ENCODE measurements at regions not wholly inside any gene's neighbourhood (a gene's known extent, or its start where the extent isn't known, plus 50 kb on each side); places are given as distances from the start of the nearest gene placed in this dataset.

DNA sequence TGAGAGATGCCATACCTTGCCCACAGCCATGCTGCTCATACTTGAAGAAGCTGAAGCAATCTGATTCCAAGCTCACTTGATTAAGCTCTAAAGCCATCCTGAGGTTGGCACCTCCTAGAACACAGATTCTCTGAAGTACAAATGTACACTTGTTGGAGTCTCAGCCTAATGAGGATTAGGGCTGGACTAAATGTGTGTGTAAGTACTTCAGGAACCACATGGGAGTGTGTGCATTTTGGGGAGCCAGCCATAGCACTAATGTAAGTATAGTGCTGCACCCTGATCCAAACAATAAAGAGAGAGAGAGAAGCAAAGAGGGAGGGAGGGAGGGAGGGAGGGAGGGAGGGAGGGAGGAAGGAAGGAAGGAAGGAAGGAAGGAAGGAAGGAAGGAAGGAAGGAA, 458.6 kb downstream of the MAFB start:
- TF ChIP-seq, protein P1, sequence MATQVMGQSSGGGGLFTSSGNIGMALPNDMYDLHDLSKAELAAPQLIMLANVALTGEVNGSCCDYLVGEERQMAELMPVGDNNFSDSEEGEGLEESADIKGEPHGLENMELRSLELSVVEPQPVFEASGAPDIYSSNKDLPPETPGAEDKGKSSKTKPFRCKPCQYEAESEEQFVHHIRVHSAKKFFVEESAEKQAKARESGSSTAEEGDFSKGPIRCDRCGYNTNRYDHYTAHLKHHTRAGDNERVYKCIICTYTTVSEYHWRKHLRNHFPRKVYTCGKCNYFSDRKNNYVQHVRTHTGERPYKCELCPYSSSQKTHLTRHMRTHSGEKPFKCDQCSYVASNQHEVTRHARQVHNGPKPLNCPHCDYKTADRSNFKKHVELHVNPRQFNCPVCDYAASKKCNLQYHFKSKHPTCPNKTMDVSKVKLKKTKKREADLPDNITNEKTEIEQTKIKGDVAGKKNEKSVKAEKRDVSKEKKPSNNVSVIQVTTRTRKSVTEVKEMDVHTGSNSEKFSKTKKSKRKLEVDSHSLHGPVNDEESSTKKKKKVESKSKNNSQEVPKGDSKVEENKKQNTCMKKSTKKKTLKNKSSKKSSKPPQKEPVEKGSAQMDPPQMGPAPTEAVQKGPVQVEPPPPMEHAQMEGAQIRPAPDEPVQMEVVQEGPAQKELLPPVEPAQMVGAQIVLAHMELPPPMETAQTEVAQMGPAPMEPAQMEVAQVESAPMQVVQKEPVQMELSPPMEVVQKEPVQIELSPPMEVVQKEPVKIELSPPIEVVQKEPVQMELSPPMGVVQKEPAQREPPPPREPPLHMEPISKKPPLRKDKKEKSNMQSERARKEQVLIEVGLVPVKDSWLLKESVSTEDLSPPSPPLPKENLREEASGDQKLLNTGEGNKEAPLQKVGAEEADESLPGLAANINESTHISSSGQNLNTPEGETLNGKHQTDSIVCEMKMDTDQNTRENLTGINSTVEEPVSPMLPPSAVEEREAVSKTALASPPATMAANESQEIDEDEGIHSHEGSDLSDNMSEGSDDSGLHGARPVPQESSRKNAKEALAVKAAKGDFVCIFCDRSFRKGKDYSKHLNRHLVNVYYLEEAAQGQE (IDR thresholded peaks at IDR 0.05; ENCODE audit: insufficient replicate concordance, low read depth), result no peak
- TF ChIP-seq POLR2AphosphoS5 (IDR thresholded peaks at IDR 0.05; ENCODE audit: low read depth) (no peak), GABPA (IDR thresholded peaks at IDR 0.05; ENCODE audit: low read depth) (no peak), SPI1 (IDR thresholded peaks at IDR 0.05; ENCODE audit: borderline replicate concordance, low read depth) (no peak)
- TF ChIP-seq, protein P2, sequence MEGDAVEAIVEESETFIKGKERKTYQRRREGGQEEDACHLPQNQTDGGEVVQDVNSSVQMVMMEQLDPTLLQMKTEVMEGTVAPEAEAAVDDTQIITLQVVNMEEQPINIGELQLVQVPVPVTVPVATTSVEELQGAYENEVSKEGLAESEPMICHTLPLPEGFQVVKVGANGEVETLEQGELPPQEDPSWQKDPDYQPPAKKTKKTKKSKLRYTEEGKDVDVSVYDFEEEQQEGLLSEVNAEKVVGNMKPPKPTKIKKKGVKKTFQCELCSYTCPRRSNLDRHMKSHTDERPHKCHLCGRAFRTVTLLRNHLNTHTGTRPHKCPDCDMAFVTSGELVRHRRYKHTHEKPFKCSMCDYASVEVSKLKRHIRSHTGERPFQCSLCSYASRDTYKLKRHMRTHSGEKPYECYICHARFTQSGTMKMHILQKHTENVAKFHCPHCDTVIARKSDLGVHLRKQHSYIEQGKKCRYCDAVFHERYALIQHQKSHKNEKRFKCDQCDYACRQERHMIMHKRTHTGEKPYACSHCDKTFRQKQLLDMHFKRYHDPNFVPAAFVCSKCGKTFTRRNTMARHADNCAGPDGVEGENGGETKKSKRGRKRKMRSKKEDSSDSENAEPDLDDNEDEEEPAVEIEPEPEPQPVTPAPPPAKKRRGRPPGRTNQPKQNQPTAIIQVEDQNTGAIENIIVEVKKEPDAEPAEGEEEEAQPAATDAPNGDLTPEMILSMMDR (IDR thresholded peaks at IDR 0.05; ENCODE audit: insufficient read depth, low read length), result no peak
- H3K4me3 ChIP-seq (replicated peaks; ENCODE audit: insufficient read depth, low read length), result no peak overlapping the region

DNA sequence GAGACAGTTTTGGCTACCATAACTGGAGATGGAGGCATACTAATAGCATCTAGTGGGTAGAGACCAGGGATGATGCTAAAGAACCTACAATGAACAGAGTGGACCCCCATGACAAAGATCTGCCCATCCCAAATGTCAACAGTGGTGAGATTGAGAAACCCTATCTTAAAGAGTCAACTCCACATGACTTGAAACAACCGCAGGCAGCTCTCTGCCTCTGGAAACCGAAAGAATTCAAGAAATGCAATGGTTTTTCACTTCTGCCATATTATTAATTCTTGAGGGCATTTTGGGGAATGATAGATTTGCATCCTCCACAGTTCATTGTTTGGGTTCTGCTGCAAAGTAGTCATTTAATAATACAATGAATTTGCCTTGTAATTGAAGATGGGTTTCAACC, 463.4 kb downstream of the MAFB start:
- Histone ChIP-seq H3K4me3 (replicated peaks; ENCODE audit: insufficient read depth, low read length) (no peak overlapping the region), H3K27ac (replicated peaks) (no peak overlapping the region), H3K27me3 (ENCODE audit: insufficient read depth, poor library complexity, severe bottlenecking) (peaks cover 2% of the 10 kb centered on the region)
- no peak for TF ChIP-seq SPI1 (IDR thresholded peaks at IDR 0.05; ENCODE audit: borderline replicate concordance, low read depth)
- TF ChIP-seq, protein P2 (IDR thresholded peaks at IDR 0.05; ENCODE audit: insufficient read depth, low read length), result no peak
- TF ChIP-seq POLR2AphosphoS5 (IDR thresholded peaks at IDR 0.05; ENCODE audit: low read depth), result no peak
- no peak for DNase-seq (ENCODE audit: low read depth in 1 of 2, low spot score in 1 of 2)

More for the DNA sequence above, 458.6 kb downstream of the MAFB start:
- DNase-seq (ENCODE audit: low read depth in 1 of 2, low spot score in 1 of 2), result no peak
- Histone ChIP-seq H3K27ac (replicated peaks) (no peak overlapping the region), H3K27me3 (ENCODE audit: insufficient read depth, poor library complexity, severe bottlenecking) (peaks cover 2% of the 10 kb centered on the region)

DNA sequence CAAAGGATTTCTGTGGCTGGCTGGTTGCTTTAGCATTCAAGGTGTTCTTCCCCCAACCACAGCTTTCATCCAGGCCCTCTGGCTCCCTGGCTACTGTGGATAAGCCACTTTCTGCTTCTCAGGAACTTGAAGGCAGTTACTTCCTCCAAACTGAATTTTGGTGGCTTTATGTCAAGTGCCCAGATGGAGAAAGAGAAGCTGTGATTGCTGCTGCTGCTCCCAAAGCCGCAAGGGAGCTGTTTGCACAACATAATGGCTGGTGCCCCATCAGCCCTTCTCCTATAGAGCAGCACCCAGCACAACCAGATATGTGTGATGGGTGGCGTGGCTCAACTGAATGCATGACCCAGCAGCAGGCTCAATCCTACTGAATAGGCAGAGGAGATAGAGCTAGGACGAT, 465.2 kb downstream of the MAFB start:
- H3K27me3 ChIP-seq (ENCODE audit: insufficient read depth, poor library complexity, severe bottlenecking), result peaks cover 2% of the 10 kb centered on the region
- no peak for DNase-seq (ENCODE audit: low read depth in 1 of 2, low spot score in 1 of 2)
- no peak for TF ChIP-seq GABPA (IDR thresholded peaks at IDR 0.05; ENCODE audit: low read depth)
- no peak for TF ChIP-seq POLR2AphosphoS5 (IDR thresholded peaks at IDR 0.05; ENCODE audit: low read depth)
- TF ChIP-seq, protein P1 (IDR thresholded peaks at IDR 0.05; ENCODE audit: insufficient replicate concordance, low read depth), result no peak
- TF ChIP-seq, protein P2 (IDR thresholded peaks at IDR 0.05; ENCODE audit: insufficient read depth, low read length), result no peak
- no peak for TF ChIP-seq SPI1 (IDR thresholded peaks at IDR 0.05; ENCODE audit: borderline replicate concordance, low read depth)

DNA sequence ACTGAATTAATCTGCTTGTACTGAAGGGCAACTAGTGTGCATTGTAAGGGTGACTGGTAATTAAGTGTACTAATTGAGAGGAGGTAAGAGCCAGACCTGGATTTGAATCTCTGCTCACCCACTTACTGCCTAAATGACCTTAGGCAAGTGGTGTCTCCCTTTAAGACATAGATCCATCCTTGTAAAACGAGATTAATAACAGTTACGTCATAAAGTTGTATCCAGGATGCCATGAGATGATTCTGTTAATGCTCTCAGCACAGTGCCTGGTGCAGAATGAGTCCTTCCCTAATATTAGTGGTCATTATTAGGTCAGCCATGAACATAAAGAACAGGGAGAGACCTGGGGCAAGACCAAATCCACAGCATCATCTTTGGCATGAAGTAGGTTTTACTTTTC, 470.1 kb downstream of the MAFB start:
- no peaks in the 10 kb centered on the region for H3K27me3 ChIP-seq (ENCODE audit: insufficient read depth, poor library complexity, severe bottlenecking)
- H3K4me3 ChIP-seq (replicated peaks; ENCODE audit: insufficient read depth, low read length), result no peak overlapping the region
- DNase-seq (ENCODE audit: low read depth in 1 of 2, low spot score in 1 of 2), result no peak
- TF ChIP-seq, protein P1 (IDR thresholded peaks at IDR 0.05; ENCODE audit: insufficient replicate concordance, low read depth), result no peak
- no peak for TF ChIP-seq GABPA (IDR thresholded peaks at IDR 0.05; ENCODE audit: low read depth)
- TF ChIP-seq POLR2AphosphoS5 (IDR thresholded peaks at IDR 0.05; ENCODE audit: low read depth), result no peak
- TF ChIP-seq, protein P2 (IDR thresholded peaks at IDR 0.05; ENCODE audit: insufficient read depth, low read length), result no peak
- TF ChIP-seq SPI1 (IDR thresholded peaks at IDR 0.05; ENCODE audit: borderline replicate concordance, low read depth), result no peak
- H3K27ac ChIP-seq (replicated peaks), result no peak overlapping the region

More for the DNA sequence above, 465.2 kb downstream of the MAFB start:
- no peak overlapping the region for H3K4me3 ChIP-seq (replicated peaks; ENCODE audit: insufficient read depth, low read length)
- no peak overlapping the region for H3K27ac ChIP-seq (replicated peaks)
